GM18909 (cell line): ENCODE measurements at regions not wholly inside any gene's neighbourhood (a gene's known extent, or its start where the extent isn't known, plus 50 kb on each side); places are given as distances from the start of the nearest gene placed in this dataset.
"Not testable (repeated sequence)": the region's sequence is repeated elsewhere in the genome, so short reads cannot be mapped to it uniquely, and the experiment has no call there.

Experiments
- ATAC-seq: cut with Tn5 transposase; IDR thresholded peaks from one replicate; pipeline ENCODE4 v1.9.1; 2021; ENCODE audit warnings: mild to moderate bottlenecking; ENCODE audit not compliant: unreplicated experiment, poor library complexity

- ATAC-seq: not testable (repeated sequence)
Measured at GRCh38 chr4:9505341-9505740, 61.1 kb downstream of the DEFB131A start.

- ATAC-seq: not testable (repeated sequence)
Measured at GRCh38 chr4:9506672-9507071, 62.5 kb downstream of the DEFB131A start.

- not testable (repeated sequence) for ATAC-seq
Measured at GRCh38 chr4:9512941-9513340, 68.7 kb downstream of the DEFB131A start.

DNA sequence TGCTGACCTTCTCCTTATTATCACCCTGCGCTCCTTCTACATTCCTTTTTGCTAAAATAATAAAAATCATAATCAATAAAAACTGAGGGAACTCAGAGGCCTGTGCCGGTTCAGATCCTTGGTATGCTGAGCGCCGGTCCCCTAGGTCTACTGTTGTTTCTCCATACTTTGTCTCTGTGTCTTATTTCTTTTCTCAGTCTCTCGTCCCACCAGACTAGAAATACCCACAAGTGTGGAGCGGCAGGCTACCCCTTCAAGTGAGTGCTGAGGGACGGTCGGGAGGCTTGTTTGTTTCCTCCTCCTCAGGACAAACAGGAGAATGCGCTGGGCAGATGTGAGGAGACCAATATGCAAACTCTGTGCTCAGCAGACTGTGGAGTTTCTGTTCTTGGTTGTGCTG, 75.4 kb downstream of the DEFB131A start:
- not testable (repeated sequence) for ATAC-seq

- not testable (repeated sequence) for ATAC-seq
Measured at GRCh38 chr4:9522903-9523302, 78.7 kb downstream of the DEFB131A start.

DNA sequence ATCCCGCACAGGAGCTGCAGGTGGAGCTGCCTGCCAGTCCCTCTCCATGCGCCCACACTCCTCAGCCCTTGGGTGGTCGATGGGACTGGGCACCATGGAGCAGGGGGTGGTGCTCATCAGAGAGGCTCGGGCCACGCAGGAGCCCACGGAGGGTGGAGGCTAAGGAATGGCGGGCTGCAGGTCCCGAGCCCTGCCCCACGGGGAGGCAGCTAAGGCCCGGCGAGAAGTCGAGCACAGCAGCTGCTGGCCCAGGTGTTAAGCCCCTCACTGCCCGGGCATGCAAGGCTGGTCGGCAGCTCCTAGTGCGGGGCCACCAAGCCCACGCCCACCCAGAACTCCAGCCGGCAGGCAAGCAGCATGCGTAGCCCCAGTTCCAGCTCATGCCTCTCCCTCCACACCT, 80.2 kb downstream of the DEFB131A start:
- ATAC-seq: not testable (repeated sequence)

DNA sequence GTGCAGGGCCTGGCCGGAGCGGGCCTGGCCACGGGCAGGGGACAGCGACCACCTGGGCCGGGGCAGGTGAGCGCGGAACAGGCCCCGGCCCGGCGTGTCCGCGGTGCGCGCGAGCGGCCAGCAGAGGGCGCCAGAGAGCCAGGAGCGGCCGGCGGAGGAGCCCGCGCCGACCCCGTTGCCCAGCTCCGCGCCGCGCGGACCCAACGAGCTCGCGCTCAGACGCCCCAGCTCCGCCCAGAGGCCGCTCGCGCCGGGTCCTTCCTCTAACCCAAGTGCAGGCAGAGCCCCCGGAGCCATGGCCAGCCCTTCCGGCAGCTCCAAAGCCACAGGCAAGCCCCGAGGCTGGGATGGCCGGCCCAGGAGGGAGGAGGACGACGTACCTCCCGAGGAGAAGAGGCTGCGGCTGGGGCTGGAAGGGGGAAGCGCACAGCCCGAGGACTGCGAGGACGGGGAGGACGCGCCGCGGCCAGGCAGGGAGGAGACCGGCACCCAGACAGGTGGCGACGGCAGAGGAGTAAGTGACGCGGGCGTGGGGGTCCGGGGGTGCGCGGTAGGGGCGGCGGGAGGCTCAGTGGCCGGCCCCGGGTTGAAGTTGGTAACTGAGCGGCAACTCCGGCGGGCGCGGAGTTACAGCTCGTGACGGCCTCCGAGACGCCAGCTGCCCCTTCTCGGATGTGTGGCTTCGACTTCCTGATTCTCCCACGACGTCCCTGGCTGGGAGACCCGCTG, 88.1 kb downstream of the DEFB131A start:
- ATAC-seq: not testable (repeated sequence)

DNA sequence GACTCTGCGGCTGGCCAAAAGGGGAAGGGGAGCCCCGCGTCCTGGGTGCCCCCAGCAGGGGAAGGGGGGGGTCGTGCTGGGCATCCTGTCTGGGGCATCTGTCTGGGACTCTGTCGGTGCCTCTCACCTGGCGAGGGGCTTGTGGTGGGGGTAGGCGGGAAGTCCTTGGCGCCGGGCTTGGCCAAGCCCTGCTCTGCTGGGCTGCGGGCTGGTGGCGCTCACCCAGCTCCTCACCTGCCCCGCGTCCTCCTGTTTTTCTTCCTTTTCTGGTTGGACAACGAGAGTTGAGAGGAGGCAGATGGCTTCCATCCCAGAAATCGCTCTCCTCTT, 88.6 kb downstream of the DEFB131A start:
- ATAC-seq: not testable (repeated sequence)

DNA sequence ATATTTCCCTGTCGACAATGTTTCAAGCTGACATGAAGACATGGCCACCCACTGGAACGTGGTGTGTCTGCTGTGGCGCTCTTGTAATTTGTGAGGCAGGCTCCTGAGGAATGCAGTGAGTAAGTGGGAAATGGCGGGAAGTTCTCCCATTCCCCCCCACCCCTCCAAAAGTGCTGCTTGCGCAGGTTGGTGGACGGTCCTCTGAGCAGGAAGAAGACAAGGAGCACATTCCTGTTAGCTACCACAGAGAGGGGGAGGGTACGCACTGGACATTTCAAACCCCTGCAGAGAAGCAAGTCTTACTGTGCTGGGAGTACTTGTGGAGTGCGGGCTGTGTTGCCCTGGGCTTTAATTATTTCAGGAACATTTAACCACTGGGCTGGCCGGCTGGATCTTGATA, 92.9 kb downstream of the DEFB131A start:
- not testable (repeated sequence) for ATAC-seq

DNA sequence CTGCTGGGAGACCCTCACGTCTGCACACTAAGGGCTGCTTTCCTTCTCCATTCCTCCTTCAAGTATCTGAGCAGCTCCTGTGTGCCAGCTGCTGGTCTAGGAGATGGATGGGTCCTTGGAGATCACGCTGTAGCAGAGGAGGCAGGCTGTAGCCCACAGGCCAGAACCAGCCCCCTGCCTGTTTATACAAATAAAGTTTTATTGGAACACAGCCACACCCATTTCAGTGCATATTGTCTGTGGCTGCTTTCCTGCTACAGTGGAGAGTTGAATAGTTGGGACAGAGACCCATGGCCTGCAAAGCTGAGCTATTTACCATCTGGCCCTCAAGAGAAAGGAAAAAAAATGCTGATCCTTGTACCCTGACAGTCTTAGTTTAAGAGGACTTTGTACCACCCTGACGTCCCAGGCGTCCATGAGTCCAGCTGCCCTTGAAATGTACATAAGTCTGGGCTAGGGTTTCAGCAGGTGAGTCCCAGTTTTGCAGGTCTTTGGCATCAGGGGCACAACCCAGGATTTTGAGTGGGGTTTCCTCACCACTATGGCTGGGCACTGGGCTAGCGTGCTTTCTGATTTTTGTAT, 95.8 kb downstream of the DEFB131A start:
- not testable (repeated sequence) for ATAC-seq

- ATAC-seq: not testable (repeated sequence)
Measured at GRCh38 chr4:9541388-9541915, 97.2 kb downstream of the DEFB131A start.

DNA sequence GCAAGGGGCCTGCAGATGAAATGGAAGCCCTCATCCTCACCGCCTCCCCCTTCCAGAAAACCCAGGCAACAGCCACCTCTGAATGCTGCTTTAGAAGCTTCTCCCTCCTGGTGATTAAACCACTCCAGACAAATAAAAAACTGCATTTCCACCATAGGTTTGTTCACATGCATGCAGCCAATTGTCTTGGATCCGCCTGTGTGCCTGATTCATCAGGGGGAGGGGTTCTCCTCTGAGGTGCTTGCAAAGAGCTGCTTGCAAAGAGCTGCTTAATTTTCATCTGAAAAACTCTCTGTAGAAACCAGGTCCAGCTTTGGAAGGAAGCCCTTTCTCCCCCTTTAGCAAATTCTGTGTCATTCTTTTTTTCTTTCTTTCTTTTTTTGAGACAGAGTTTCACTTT, 100.6 kb downstream of the DEFB131A start:
- ATAC-seq: not testable (repeated sequence)

DNA sequence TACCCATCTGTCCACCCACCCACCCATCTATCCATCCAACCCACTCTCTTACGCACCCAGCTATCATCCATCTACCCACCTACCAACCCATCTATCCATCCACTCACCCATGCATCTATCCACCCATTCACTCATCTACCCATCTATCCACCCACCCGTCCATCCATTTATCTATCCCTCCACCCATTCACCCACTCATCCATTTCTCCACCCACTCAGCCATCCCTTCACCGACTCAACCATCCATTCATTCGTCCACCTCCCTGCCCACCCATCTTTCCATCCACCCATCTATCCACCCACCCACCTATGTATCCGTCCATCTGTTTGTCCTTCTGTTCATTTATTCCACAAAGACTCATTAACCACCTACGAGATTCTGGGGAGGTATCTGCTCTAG, 103.3 kb downstream of the DEFB131A start:
- ATAC-seq: not testable (repeated sequence)

GRCh38 chr4:9556076-9556475, 111.9 kb downstream of the DEFB131A start:
- ATAC-seq: not testable (repeated sequence)

GRCh38 chr4:9577869-9578268, 133.7 kb downstream of the DEFB131A start:
- not testable (repeated sequence) for ATAC-seq

- not testable (repeated sequence) for ATAC-seq
Measured at GRCh38 chr4:9582880-9583279, 138.7 kb downstream of the DEFB131A start.

- ATAC-seq: no peak
Measured at GRCh38 chr4:9592010-9592409, 147.8 kb downstream of the DEFB131A start.

DNA sequence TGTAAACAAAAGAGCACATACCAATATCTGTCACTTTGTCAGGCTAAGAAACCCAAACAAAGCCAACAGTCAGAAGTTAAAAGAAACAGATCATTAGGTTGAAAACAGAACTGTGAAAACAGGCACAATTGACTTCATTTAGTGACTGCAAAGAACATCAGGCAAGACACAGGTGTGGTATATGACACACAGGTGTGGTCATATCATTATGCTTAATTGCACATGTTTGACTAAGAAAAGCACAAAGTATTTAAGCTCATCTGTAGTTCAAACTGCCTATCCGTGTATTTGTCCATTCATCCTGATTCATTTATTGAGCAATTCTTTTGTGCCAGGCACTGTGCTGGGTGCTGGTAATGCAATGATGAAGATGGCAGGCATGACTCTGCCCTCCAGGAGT, 150.7 kb downstream of the DEFB131A start:
- no peak for ATAC-seq

GRCh38 chr4:9595531-9595930, 151.3 kb downstream of the DEFB131A start:
- not testable (repeated sequence) for ATAC-seq

DNA sequence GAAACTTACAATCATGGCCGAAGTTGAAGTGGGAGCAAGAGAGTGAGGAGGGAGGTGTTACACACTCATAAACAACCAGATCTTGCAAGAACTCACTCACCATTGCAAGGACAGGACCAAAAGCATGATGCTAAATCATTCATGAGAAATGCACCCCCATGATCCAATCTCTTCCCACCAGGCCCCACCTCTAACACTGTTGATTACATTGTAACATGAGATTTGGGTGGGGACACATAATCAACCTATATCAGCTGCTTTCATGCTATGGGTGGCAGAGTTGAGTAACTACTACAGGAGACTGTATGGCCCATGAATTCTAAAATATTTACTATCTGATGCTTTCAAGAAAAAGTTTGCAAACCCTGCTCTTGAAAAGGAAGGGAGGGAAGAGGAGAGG, 155.1 kb downstream of the DEFB131A start:
- ATAC-seq: no peak

DNA sequence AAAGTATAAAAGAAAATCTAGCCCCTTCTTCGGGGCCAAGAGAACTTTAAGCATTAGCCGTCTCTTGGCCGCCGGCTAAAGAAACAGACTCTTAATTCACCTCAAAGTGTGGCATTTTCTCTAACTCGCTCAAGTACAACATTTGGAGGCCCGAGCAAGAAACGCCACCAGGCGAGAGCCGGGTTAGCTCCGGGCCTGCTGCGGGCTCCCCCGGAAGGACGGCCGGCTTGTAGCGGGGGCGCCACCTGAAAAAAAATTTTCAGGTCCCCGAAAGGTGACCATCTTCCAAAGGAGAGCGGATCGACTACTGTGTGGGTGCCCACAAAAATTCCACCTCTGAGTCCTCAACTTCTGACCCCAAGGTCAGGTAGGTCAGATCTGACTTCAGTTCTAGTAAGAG, 156.0 kb downstream of the DEFB131A start:
- ATAC-seq: no peak
